Neural progenitor cell (in vitro differentiated cells): ENCODE measurements at regions not wholly inside any gene's neighbourhood (a gene's known extent, or its start where the extent isn't known, plus 50 kb on each side); places are given as distances from the start of the nearest gene placed in this dataset.
"Not testable (repeated sequence)": the region's sequence is repeated elsewhere in the genome, so short reads cannot be mapped to it uniquely, and the experiment has no call there.

Source experiments
- EZH2 ChIP-seq: fragments of 200-600 bp; sonication (generic); IDR thresholded peaks from 2 replicates; pipeline ENCODE4 v1.6.1; 2017; ENCODE audit warnings: antibody characterized with exemption, mild to moderate bottlenecking, moderate library complexity
- EZH2phosphoT487 ChIP-seq: fragments of 200-600 bp; sonication (generic); IDR thresholded peaks from 2 replicates; pipeline ENCODE4 v1.6.1; 2017; ENCODE audit warnings: antibody characterized with exemption
- TF ChIP-seq, protein P1 (sequence below): fragments of 200-600 bp; sonication (generic); IDR thresholded peaks from 2 replicates; pipeline ENCODE4 v1.5.1; 2017; ENCODE audit warnings: antibody characterized with exemption, mild to moderate bottlenecking

DNA sequence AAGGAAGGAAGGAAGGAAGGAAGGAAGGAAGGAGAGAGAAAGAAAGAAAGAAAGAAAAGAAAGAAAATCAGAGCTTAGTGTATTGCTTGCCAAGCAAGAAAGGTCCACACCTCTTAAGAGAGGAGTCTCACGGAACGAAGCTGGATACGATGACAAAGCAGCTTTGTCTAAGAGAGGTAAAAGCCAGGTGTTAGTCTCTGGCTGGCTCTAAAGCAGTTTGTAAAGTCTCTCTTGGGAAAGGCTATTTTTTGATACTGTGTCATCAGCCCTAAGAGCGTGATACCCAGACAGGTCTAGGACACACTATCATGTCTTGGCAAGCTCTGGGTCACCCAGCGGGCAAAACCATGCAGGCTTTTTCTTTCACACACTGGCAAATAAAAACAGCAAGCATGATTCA, 297.5 kb upstream of the NBPF12 start:
- TF ChIP-seq, protein P1, sequence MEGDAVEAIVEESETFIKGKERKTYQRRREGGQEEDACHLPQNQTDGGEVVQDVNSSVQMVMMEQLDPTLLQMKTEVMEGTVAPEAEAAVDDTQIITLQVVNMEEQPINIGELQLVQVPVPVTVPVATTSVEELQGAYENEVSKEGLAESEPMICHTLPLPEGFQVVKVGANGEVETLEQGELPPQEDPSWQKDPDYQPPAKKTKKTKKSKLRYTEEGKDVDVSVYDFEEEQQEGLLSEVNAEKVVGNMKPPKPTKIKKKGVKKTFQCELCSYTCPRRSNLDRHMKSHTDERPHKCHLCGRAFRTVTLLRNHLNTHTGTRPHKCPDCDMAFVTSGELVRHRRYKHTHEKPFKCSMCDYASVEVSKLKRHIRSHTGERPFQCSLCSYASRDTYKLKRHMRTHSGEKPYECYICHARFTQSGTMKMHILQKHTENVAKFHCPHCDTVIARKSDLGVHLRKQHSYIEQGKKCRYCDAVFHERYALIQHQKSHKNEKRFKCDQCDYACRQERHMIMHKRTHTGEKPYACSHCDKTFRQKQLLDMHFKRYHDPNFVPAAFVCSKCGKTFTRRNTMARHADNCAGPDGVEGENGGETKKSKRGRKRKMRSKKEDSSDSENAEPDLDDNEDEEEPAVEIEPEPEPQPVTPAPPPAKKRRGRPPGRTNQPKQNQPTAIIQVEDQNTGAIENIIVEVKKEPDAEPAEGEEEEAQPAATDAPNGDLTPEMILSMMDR, result not testable (repeated sequence)
- TF ChIP-seq EZH2phosphoT487, EZH2: not testable (repeated sequence)
